ENCODE measurements at regions not wholly inside any gene's neighbourhood (a gene's known extent, or its start where the extent isn't known, plus 50 kb on each side); places are given as distances from the start of the nearest gene placed in this dataset.

GRCh38 chr1:39085174-39085573 is 59.0 kb downstream of the NDUFS5 start:
- DNase-seq (ENCODE audit: low spot score) = no peak

- no peak for DNase-seq (ENCODE audit: low spot score)
Observed at GRCh38 chr1:39086386-39086785, 60.2 kb downstream of the NDUFS5 start.

GRCh38 chr1:39086865-39087409 is 60.8 kb downstream of the NDUFS5 start:
- DNase-seq (ENCODE audit: low spot score) = peak; percentile 66

GRCh38 chr1:39087435-39087834 is 61.3 kb downstream of the NDUFS5 start:
- no peak for DNase-seq (ENCODE audit: low spot score)

GRCh38 chr1:39088658-39089057 is 62.5 kb downstream of the NDUFS5 start:
- no peak for DNase-seq (ENCODE audit: low spot score)

GRCh38 chr1:39089931-39090521 is 63.9 kb downstream of the NDUFS5 start:
- DNase-seq (ENCODE audit: low spot score) = no peak

- no peak for DNase-seq (ENCODE audit: low spot score)
Observed at GRCh38 chr1:39090757-39091380, 64.7 kb downstream of the NDUFS5 start.

GRCh38 chr1:39091845-39092645 is 65.9 kb downstream of the NDUFS5 start:
- DNase-seq (ENCODE audit: low spot score) = peak; percentile 49

- DNase-seq (ENCODE audit: low spot score) = no peak
Observed at GRCh38 chr1:39094685-39095084, 68.5 kb downstream of the NDUFS5 start.

- peak; percentile 95 for DNase-seq (ENCODE audit: low spot score)
Observed at GRCh38 chr1:39098546-39099250, 72.5 kb downstream of the NDUFS5 start.

GRCh38 chr1:39102537-39103327 is 76.6 kb downstream of the NDUFS5 start:
- peak; percentile 69 for DNase-seq (ENCODE audit: low spot score)

- peak; percentile 50 for DNase-seq (ENCODE audit: low spot score)
Observed at GRCh38 chr1:39103328-39104157, 77.4 kb downstream of the NDUFS5 start.

GRCh38 chr1:39104158-39105060 is 78.3 kb downstream of the NDUFS5 start:
- peak; percentile 49 for DNase-seq (ENCODE audit: low spot score)

GRCh38 chr1:39105061-39105840 is 79.1 kb downstream of the NDUFS5 start:
- peak; percentile 87 for DNase-seq (ENCODE audit: low spot score)

GRCh38 chr1:39105841-39106765 is 80.0 kb downstream of the NDUFS5 start:
- DNase-seq (ENCODE audit: low spot score) = peak; percentile 49

GRCh38 chr1:39106801-39107327 is 80.7 kb downstream of the NDUFS5 start:
- DNase-seq (ENCODE audit: low spot score) = no peak

Data from AG08396 (cell line).